Pons (tissue), 1 donor: ENCODE measurements at regions not wholly inside any gene's neighbourhood (a gene's known extent, or its start where the extent isn't known, plus 50 kb on each side); places are given as distances from the start of the nearest gene placed in this dataset.
A peak's percentile ranks its signal among the peaks of the same experiment; 100 is the strongest.
"Not testable (repeated sequence)": the region's sequence is repeated elsewhere in the genome, so short reads cannot be mapped to it uniquely, and the experiment has no call there.

Experiments used
- DNase-seq: peaks from one replicate; pipeline ENCODE4 v3.0.0-alpha.2; 2016; ENCODE audit warnings: low spot score

GRCh38 chr3:191869738-191870415 is 408.9 kb downstream of the PYDC2 start:
- no peak for DNase-seq

GRCh38 chr3:191873736-191874135 is 412.8 kb downstream of the PYDC2 start:
- DNase-seq: no peak

- no peak for DNase-seq
Observed at GRCh38 chr3:191882289-191882688, 421.3 kb downstream of the PYDC2 start.

- DNase-seq: no peak
Observed at GRCh38 chr3:191884132-191884531, 423.2 kb downstream of the PYDC2 start.

- DNase-seq: no peak
Observed at GRCh38 chr3:191889106-191889505, 428.1 kb downstream of the PYDC2 start.

GRCh38 chr3:191889756-191890155 is 428.8 kb downstream of the PYDC2 start:
- DNase-seq: no peak

- no peak for DNase-seq
Observed at GRCh38 chr3:191894406-191894805, 433.4 kb downstream of the PYDC2 start.

GRCh38 chr3:191901741-191902140 is 440.8 kb downstream of the PYDC2 start:
- DNase-seq: no peak

GRCh38 chr3:191912616-191913204 is 451.7 kb downstream of the PYDC2 start:
- DNase-seq: no peak

- DNase-seq: no peak
Observed at GRCh38 chr3:191915712-191916111, 454.7 kb downstream of the PYDC2 start.

GRCh38 chr3:191919491-191920026 is 458.6 kb downstream of the PYDC2 start:
- DNase-seq: no peak

- no peak for DNase-seq
Observed at GRCh38 chr3:191922570-191922969, 461.6 kb downstream of the PYDC2 start.

GRCh38 chr3:191927183-191927817 is 466.3 kb downstream of the PYDC2 start:
- not testable (repeated sequence) for DNase-seq

- not testable (repeated sequence) for DNase-seq
Observed at GRCh38 chr3:191927998-191928397, 467.0 kb downstream of the PYDC2 start.

- no peak for DNase-seq
Observed at GRCh38 chr3:191944835-191945234, 483.9 kb downstream of the PYDC2 start.

GRCh38 chr3:191952186-191952585 is 491.2 kb downstream of the PYDC2 start:
- DNase-seq: no peak

- no peak for DNase-seq
Observed at GRCh38 chr3:191952609-191953008, 491.6 kb downstream of the PYDC2 start.

GRCh38 chr3:191958980-191959671 is 498.2 kb downstream of the PYDC2 start:
- no peak for DNase-seq

- DNase-seq: peak; percentile 4
Observed at GRCh38 chr3:191959876-191960413, 499.0 kb downstream of the PYDC2 start.

GRCh38 chr3:191961022-191961421 is 500.1 kb downstream of the PYDC2 start:
- no peak for DNase-seq

GRCh38 chr3:191961529-191961928 is 500.6 kb downstream of the PYDC2 start:
- DNase-seq: no peak

- no peak for DNase-seq
Observed at GRCh38 chr3:191962324-191962723, 501.4 kb downstream of the PYDC2 start.
